ENCODE measurements at regions not wholly inside any gene's neighbourhood (a gene's known extent, or its start where the extent isn't known, plus 50 kb on each side); places are given as distances from the start of the nearest gene placed in this dataset.

DNA sequence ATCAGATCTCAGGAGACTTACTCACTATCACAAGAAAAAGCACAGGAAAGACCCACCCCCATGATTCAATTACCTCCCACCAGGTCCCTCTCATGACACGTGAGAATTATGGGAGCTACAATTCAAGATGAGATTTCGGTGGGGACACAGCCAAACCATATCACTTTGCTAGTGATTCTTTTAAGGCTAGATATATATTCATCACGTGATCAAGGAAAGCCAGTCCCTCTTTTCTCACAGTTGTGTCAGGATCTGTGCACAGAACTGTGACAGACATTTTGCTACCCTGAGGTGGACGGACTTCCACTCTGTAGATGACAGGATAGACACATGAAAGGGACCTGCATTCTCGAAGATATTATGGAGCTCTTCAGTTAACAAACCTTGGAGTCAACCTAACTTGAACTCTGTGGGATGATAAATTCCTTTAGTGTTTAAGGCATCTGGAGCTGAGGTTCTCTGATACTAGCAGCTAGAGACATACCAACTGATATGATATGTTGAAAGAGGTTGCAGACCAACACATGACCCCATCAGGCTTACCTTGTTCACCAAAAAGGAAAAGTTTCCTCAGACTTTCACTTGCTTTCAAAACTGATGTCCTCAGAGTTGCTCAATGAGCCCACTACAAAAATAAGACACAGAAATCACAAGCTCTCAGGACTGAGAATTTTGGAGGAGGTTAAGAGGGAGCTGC is 66.3 kb upstream of the SCG2 start:
- no peak for DNase-seq
- Histone ChIP-seq H3K4me1 (no peaks in the 10 kb centered on the region), H3K4me3 (no peak overlapping the region), H3K27ac (no peak overlapping the region), H3K9me3 (no peaks in the 10 kb centered on the region), H3K36me3 (no peaks in the 10 kb centered on the region), H3K27me3 (no peaks in the 10 kb centered on the region)
- intact Hi-C loops (cut with DNase I; ENCODE audit: low total_unique reads) = no loop called here
- TF ChIP-seq, protein P1, sequence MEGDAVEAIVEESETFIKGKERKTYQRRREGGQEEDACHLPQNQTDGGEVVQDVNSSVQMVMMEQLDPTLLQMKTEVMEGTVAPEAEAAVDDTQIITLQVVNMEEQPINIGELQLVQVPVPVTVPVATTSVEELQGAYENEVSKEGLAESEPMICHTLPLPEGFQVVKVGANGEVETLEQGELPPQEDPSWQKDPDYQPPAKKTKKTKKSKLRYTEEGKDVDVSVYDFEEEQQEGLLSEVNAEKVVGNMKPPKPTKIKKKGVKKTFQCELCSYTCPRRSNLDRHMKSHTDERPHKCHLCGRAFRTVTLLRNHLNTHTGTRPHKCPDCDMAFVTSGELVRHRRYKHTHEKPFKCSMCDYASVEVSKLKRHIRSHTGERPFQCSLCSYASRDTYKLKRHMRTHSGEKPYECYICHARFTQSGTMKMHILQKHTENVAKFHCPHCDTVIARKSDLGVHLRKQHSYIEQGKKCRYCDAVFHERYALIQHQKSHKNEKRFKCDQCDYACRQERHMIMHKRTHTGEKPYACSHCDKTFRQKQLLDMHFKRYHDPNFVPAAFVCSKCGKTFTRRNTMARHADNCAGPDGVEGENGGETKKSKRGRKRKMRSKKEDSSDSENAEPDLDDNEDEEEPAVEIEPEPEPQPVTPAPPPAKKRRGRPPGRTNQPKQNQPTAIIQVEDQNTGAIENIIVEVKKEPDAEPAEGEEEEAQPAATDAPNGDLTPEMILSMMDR (IDR thresholded peaks at IDR 0.05) = no peak

DNA sequence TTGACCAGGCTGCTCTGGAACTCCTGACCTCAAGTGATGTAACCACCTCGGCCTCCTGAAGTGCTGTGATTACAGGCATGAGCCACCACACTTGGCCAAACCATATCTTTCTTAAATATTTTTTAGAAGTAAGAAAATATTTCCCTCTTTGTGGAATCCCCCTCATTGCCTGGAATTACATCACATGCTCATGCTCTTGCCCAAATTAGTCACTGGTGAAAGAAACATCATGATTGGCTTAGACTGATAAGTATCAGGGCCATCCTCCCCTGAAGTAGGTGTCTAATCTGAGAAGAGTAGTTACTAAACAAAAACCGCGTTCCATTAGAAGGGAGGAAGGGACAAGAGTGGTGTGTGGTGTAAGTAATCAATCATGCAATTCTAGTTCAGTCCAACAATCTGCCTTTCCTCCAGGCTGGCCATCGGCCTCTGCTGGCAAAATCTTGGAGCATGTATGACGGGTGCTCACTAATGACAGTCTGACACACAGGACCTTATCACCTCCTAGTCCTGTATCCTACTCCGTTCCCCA is 52.3 kb upstream of the SCG2 start:
- Histone ChIP-seq H3K27me3 (peaks cover 0 to 3% of the 10 kb centered on the region in 2 donors), H3K36me3 (no peaks in the 10 kb centered on the region), H3K27ac (no peak overlapping the region), H3K9me3 (no peaks in the 10 kb centered on the region), H3K4me3 (no peak overlapping the region), H3K4me1 (no peaks in the 10 kb centered on the region)
- TF ChIP-seq, protein P1 (IDR thresholded peaks at IDR 0.05) = no peak
- no peak for DNase-seq
- intact Hi-C loops (cut with DNase I; ENCODE audit: low total_unique reads) = no loop called here

DNA sequence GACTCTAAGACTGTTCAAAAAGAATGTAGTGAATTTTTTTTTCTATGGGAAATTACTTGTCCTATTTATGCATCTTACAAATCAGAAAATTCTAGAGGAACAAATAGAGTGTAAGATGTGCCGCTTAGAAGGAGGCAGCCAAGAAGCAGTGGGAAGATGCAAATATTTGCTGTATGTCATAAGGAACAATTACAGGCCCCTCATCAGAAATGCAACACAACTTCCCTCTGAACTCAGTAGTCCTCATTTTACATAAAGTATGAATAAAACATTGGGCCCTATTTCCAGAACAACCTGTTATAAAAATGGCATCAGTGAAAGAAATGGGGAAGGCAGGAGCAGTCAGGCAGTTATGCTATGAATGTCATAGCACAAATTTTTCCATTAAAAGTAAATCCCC is 50.7 kb upstream of the SCG2 start:
- Histone ChIP-seq H3K27me3 (peaks cover 0 to 3% of the 10 kb centered on the region in 2 donors), H3K9me3 (no peaks in the 10 kb centered on the region), H3K36me3 (no peaks in the 10 kb centered on the region), H3K4me3 (no peak overlapping the region), H3K27ac (no peak overlapping the region), H3K4me1 (no peaks in the 10 kb centered on the region)
- TF ChIP-seq, protein P1 (IDR thresholded peaks at IDR 0.05) = no peak
- intact Hi-C loops (cut with DNase I; ENCODE audit: low total_unique reads) = no loop called here
- DNase-seq = no peak

DNA sequence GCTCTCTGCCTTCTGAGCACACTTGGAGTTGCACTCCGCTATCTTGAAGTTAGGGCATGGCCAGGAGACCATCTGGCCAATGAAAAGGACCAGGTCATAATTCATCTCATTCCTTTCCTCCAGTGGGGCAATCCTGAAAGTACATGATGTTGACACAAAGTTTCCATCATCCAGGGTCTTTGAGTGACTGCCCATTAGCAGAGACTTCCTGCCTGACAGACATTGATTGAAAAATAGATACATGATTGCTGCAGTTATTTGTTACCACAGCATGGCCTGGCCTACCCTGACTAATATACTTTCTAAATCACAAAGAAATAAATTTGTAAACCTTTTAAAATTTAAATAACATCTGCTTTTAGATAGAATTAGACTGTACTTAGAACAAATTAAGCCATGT is 50.0 kb upstream of the SCG2 start:
- no peak overlapping the region for H3K4me3 ChIP-seq
- H3K36me3 ChIP-seq = no peaks in the 10 kb centered on the region
- no peaks in the 10 kb centered on the region for H3K4me1 ChIP-seq
- H3K27ac ChIP-seq = no peak overlapping the region
- no peak for DNase-seq
- no peaks in the 10 kb centered on the region for H3K9me3 ChIP-seq
- intact Hi-C loops (cut with DNase I; ENCODE audit: low total_unique reads) = no loop called here
- H3K27me3 ChIP-seq = peaks cover 0 to 3% of the 10 kb centered on the region in 2 donors
- TF ChIP-seq, protein P1 (IDR thresholded peaks at IDR 0.05) = no peak
